ENCODE measurements at regions not wholly inside any gene's neighbourhood (a gene's known extent, or its start where the extent isn't known, plus 50 kb on each side); places are given as distances from the start of the nearest gene placed in this dataset.

GRCh38 chr3:162865466-162865865 is 1368.9 kb downstream of the OTOL1 start:
- TF ChIP-seq, protein P1, sequence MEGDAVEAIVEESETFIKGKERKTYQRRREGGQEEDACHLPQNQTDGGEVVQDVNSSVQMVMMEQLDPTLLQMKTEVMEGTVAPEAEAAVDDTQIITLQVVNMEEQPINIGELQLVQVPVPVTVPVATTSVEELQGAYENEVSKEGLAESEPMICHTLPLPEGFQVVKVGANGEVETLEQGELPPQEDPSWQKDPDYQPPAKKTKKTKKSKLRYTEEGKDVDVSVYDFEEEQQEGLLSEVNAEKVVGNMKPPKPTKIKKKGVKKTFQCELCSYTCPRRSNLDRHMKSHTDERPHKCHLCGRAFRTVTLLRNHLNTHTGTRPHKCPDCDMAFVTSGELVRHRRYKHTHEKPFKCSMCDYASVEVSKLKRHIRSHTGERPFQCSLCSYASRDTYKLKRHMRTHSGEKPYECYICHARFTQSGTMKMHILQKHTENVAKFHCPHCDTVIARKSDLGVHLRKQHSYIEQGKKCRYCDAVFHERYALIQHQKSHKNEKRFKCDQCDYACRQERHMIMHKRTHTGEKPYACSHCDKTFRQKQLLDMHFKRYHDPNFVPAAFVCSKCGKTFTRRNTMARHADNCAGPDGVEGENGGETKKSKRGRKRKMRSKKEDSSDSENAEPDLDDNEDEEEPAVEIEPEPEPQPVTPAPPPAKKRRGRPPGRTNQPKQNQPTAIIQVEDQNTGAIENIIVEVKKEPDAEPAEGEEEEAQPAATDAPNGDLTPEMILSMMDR (IDR thresholded peaks at IDR 0.05) = no peak
- TF ChIP-seq EZH2 (IDR thresholded peaks at IDR 0.05) (no peak), EZH2phosphoT487 (IDR thresholded peaks at IDR 0.05) (no peak)
